CD4-positive, alpha-beta T cell treated with Interleukin-15 for 4 hours (primary cell): ENCODE measurements at regions not wholly inside any gene's neighbourhood (a gene's known extent, or its start where the extent isn't known, plus 50 kb on each side); places are given as distances from the start of the nearest gene placed in this dataset.

Source experiments
- DNase-seq: peaks from one replicate; pipeline ENCODE4 v3.0.0-alpha.2; 2020; ENCODE audit warnings: low spot score

DNA sequence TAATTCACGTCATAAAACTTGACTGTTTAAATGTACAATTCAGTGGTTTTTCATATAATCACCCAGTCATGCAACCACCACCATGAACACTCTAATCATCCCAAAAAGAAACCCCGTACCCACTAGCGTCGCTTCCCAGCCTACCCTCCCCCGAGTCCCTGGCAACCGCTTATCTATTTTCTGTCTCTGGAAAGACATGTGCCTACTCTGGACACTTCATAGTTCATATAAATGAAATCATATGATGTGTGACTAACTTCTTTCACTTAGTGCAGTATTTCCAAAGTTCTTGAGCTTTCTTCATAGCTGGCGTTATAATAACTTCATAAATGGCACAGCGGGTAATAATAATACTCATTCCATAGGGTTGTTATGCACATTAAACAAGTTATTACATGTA lies 215.2 kb downstream of the MYLK4 start:
- DNase-seq, result no peak

- no peak for DNase-seq
These were observed 216.2 kb downstream of the MYLK4 start for GRCh38 chr6:2534406-2535042.

GRCh38 chr6:2531426-2532215 lies 219.1 kb downstream of the MYLK4 start:
- no peak for DNase-seq

DNA sequence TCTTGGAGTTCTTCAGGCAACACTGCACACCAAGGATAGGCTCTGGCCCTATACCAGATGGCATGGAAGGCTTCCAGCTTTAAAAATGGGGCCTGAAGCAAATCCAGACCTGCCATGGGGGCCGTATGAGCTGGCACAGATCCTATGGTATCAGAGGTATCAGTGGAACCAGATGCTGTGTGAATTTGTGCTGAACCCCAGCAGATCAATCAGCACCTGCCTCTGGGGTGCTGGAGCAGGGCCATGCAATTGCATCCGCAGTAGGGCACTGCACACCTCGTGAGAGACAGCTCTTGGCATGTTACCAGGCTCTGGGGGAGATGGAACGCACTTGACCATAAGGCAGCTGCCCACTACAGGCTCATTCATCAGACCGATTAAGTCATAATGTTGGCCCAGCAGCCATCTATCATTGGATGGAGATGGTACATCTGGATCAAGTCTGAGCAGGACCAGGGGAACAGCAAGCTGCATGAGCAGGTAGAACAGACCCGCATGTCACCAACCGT lies 221.5 kb downstream of the MYLK4 start:
- no peak for DNase-seq

DNA sequence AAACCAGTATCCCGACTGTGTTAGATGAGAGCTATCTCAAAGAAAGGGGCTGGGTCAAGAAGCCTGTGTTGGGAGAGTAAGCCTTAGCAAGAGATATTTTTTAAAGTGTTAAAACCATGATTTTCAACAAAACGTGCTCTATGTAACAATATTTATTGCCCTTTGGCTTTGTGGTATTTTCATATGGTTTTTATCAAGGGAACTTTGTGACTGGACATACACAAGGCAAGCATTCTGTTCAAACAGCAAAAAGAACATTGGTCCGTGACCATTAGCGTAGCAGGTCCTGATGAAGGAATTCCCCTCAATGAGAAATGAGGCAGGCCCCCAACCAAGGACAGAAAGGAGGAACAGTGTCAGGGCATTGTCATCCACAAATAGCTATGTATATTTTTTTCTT lies 222.6 kb downstream of the MYLK4 start:
- DNase-seq, result no peak

- no peak for DNase-seq
These were observed 224.0 kb downstream of the MYLK4 start for GRCh38 chr6:2526766-2527165.

DNA sequence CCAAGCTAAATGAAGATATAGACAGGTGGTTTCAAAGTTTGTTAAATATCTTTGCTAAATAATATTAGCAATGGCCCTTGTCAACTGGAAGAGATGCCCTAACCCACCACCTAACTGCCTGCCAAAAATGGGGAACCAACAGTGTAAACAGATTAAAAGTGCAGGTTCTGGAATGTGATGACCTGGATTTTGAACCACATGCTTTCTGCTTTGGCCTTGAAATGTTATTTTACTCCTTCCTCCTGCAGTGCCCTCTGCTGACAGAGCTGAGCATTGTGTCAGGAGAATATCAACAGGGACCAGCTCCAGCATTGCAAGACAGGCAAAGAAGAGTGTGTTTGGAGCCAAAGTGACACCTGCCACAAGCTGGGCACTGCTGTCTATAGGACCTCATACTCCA lies 226.6 kb downstream of the MYLK4 start:
- no peak for DNase-seq

- no peak for DNase-seq
These were observed 227.7 kb downstream of the MYLK4 start for GRCh38 chr6:2523061-2523460.

GRCh38 chr6:2522521-2522920 lies 228.2 kb downstream of the MYLK4 start:
- DNase-seq, result no peak

DNA sequence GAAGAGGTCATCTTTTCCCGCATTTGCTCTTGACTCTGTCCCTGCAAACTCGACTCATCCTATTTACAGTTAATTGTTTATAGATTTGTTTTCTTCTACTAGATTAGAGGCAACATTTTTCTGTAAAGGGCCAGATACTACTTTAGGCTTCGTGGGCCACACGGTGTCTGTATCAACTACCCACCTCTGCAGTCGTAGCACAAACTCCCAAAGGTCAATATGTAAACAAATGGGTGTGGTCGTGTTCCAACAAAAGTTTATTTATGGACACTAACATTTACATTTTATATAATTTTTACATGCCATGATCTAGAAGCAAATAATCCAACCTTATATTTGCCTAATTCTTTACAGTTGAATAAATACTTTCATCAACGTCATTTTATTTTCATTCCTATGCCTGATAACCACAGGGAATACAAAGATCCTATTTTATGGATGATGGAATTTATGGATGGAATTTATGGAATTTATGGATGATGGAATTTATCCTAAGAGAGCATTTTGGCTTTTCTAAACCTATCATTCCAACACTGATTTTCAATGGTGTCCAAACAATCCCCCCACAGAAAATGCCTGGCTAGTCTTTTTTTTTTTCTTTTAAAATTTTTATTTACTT lies 232.8 kb downstream of the MYLK4 start:
- DNase-seq, result no peak

- DNase-seq, result no peak
These were observed 233.3 kb downstream of the MYLK4 start for GRCh38 chr6:2517401-2517800.

- no peak for DNase-seq
These were observed 234.7 kb downstream of the MYLK4 start for GRCh38 chr6:2516059-2516458.

DNA sequence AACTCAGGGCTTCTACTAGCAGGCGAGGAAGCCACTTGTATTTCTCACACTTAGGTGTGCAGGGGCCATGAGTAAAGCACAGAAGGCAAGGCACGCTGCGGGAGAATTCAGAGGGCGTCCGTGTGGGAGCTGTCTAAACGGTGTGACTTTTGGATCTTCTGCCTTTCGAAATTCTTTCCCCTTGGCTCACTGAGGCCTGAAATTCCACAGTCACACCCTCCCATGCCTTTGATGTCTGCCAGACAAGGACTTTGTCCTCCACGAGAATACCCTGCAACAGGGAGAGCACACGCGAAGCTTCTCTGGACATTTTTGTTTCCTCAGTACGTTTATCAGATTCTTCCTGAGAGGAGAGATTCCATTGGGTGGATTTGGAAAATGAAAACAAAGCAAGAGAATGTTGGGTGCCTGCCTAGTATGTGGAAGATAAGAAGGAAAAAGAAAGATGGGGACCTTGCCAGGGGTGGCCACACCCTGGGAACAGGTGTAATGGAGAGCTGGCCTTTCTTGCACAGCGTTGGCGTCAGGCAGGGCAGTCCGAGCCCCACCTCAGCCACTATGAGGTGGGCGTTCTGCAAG lies 235.7 kb downstream of the MYLK4 start:
- DNase-seq, result no peak

- DNase-seq, result no peak
These were observed 237.9 kb downstream of the MYLK4 start for GRCh38 chr6:2512802-2513201.

DNA sequence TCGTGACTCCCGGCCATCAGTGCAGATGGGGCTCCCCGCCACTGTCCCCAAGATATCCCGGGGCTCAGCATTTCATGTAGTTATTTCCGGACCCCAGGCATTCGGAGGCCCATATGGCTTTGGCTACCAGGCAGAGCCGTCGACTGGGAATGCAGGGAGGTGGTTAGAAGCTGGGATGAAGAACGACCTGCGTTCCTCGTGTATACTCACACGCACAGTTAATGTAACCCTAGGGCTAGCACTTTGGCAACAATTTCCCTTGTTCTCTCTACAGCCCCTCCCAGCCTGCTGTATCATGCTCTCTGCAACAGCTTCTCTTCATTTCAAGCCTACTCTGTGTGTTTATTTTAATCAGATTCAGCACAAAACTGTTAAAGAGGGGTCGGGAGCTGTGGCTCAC lies 240.4 kb downstream of the MYLK4 start:
- no peak for DNase-seq

DNA sequence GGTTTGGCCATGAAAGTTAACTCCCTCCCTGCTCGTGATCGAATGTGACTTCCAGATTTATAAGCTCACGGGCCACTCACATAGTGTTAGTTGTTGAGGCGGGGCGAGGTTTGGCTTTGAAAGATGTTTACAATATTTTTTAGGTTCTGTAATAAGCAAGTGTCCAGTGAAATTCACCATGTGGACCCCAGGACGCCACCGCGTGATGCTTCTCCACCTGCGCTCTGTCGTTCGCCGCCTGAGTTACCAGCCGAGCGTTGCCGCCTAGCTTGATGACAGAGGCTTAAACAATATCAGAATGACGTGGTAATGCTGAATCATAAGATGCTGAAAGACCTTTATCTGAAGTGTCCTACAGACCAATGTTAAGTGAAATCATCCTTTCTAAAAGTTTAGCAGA lies 241.0 kb downstream of the MYLK4 start:
- no peak for DNase-seq

- no peak for DNase-seq
These were observed 242.7 kb downstream of the MYLK4 start for GRCh38 chr6:2508071-2508470.

DNA sequence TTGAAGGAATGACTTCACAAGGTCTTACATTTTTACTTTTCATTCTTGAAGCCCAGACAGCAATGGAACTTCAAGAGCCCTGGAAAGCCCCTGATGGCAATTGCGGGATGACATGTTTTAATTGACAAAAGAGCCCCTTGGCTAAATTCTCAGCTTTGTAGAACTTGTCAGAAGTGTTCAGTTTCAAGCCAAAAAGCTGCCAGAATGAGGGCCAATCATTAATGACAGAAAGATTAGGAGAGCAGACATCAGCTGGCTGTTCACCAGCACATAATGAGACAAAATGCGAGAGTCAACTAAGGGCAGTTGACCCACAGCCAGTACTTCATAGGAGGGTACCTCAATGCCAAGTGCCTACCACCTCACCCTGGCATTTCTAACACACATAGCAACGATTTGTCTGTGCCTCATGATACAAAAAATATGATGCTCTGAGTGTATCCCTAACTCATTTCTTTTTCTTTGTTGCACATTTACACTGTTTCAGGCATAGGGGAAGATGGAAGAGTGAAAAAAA lies 243.1 kb downstream of the MYLK4 start:
- DNase-seq, result no peak

- DNase-seq, result no peak
These were observed 243.7 kb downstream of the MYLK4 start for GRCh38 chr6:2507016-2507415.

DNA sequence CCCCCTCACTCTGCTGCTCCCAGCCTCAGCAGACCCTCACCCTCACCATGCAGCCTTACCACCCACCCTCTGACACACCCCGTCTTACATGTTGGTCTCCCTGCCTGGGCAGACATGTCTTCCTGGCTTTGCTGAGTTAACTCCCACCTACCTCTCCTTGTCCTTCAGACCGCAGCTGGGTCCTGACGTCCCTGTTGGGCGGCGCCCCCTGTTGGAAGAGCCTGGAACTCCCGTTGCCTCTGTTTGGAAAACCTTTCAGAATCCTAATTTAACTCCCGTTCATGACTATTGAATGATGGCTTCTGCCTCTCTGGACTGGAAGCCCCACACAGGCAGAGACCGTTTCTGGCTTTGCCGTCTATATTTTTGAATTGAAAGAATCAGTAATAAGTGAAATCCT lies 245.1 kb downstream of the MYLK4 start:
- DNase-seq, result no peak

GRCh38 chr6:2504495-2505064 lies 246.1 kb downstream of the MYLK4 start:
- no peak for DNase-seq

GRCh38 chr6:2503816-2504494 lies 246.8 kb downstream of the MYLK4 start:
- no peak for DNase-seq
